ENCODE measurements at regions not wholly inside any gene's neighbourhood (a gene's known extent, or its start where the extent isn't known, plus 50 kb on each side); places are given as distances from the start of the nearest gene placed in this dataset.

DNA sequence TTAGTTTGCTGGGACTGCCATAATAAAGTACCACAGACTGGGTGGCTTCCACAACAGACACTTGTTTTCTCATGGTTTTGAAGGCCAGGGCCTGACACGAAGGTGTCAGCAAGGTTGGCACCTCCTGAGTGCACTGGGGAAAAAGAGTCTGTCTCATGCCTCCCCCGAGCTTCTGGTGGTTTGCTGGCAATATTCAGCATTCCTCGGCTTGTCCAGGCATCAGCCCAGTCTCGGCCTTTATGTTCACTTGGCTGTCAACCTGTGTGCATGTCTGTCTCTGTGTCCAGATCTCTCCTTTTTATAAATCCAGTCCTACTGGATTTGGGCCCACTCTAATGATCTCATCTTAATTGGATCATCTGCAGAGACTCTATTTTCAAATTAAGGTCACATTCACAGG lies 72.6 kb downstream of the DOP1B start:
- TF ChIP-seq, protein P1, sequence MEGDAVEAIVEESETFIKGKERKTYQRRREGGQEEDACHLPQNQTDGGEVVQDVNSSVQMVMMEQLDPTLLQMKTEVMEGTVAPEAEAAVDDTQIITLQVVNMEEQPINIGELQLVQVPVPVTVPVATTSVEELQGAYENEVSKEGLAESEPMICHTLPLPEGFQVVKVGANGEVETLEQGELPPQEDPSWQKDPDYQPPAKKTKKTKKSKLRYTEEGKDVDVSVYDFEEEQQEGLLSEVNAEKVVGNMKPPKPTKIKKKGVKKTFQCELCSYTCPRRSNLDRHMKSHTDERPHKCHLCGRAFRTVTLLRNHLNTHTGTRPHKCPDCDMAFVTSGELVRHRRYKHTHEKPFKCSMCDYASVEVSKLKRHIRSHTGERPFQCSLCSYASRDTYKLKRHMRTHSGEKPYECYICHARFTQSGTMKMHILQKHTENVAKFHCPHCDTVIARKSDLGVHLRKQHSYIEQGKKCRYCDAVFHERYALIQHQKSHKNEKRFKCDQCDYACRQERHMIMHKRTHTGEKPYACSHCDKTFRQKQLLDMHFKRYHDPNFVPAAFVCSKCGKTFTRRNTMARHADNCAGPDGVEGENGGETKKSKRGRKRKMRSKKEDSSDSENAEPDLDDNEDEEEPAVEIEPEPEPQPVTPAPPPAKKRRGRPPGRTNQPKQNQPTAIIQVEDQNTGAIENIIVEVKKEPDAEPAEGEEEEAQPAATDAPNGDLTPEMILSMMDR (IDR thresholded peaks at IDR 0.05 in 8 of 11, conservative IDR thresholded peaks at IDR 0.05 in 3 of 11): no peak
- TF ChIP-seq POLR2A (IDR thresholded peaks at IDR 0.05) (no peak), POLR2AphosphoS5 (IDR thresholded peaks at IDR 0.05) (no peak)

Data from spleen (tissue), 7 donors.